ENCODE measurements at regions not wholly inside any gene's neighbourhood (a gene's known extent, or its start where the extent isn't known, plus 50 kb on each side); places are given as distances from the start of the nearest gene placed in this dataset.

DNA sequence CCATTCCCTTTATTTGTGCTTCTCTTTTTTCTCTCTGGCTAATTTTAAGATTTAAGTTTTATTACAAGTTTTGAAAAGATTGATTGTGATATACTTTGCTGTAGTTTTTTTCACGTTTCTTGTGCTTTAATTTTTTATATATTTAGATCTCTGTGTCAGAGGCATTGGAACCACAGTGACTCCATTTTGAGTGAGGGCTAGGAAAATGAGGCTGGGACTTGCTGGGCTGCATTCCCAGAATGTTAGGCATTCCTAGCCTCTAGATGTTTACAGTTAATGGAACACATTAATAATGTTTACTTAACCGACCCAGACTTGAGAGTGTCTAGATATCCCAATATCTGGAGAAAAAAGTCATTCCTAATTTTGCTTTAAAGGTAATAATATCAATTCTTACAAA, 939.4 kb downstream of the BRINP3 start:
- Histone ChIP-seq H3K27ac (ENCODE audit: low read length) (no peak overlapping the region), H3K36me3 (ENCODE audit: control insufficient read depth, insufficient read depth, low read length) (no peaks in the 10 kb centered on the region), H3K9me3 (ENCODE audit: control insufficient read depth, insufficient read depth, low read length) (no peaks in the 10 kb centered on the region), H3K4me1 (ENCODE audit: control insufficient read depth, insufficient read depth, low read length) (no peaks in the 10 kb centered on the region), H3K4me3 (ENCODE audit: low read length) (no peak overlapping the region), H3K27me3 (ENCODE audit: control insufficient read depth, insufficient read depth, low read length) (no peaks in the 10 kb centered on the region)
- DNase-seq (ENCODE audit: low read depth, low spot score), result no peak
- no CpG with 5 or more reads among the region's 2 CpGs for WGBS (ENCODE audit: insufficient coverage, insufficient read length)

DNA sequence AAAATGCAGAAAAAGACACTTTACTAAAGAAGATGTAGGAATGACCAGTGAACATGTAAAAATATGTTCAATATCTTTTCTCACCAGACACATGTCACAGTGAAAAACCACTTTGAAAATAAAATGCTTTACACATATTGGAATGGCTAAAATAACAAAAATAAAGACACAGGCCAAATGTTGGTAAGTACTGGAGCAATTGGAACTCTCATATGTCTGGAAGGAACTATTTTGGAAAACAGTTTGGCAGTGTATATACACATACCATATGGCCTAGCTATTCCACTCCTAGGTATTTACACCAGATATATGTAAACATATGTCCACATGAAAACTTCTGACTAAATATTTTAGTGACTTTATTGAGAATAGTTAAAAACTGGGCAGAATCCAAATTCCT, 927.2 kb downstream of the BRINP3 start:
- DNase-seq (ENCODE audit: low read depth, low spot score), result no peak
- no peaks in the 10 kb centered on the region for H3K4me1 ChIP-seq (ENCODE audit: control insufficient read depth, insufficient read depth, low read length)
- H3K27me3 ChIP-seq (ENCODE audit: control insufficient read depth, insufficient read depth, low read length), result no peaks in the 10 kb centered on the region
- H3K27ac ChIP-seq (ENCODE audit: low read length), result no peak overlapping the region
- no peaks in the 10 kb centered on the region for H3K9me3 ChIP-seq (ENCODE audit: control insufficient read depth, insufficient read depth, low read length)
- no peak overlapping the region for H3K4me3 ChIP-seq (ENCODE audit: low read length)
- no peaks in the 10 kb centered on the region for H3K36me3 ChIP-seq (ENCODE audit: control insufficient read depth, insufficient read depth, low read length)

DNA sequence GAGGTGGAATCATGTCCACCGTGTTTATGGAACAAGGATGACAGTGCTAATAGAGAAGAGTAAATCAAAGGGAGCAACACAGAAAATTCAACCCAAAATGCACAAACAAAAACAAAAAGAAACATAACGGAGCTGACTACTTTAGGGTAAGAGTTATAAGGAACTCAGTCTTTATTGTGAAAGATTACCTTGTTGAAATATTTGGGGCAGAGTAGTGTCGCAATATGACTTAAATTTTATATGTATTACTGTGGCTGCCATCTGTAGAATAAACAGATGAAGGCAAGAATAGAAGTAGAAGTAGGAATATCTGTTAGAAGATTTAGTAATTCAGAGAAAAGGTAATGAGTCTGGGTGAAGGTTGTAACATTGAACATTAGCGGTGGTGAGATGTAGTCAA, 913.9 kb downstream of the BRINP3 start:
- Histone ChIP-seq H3K36me3 (ENCODE audit: control insufficient read depth, insufficient read depth, low read length) (no peaks in the 10 kb centered on the region), H3K27ac (ENCODE audit: low read length) (no peak overlapping the region), H3K27me3 (ENCODE audit: control insufficient read depth, insufficient read depth, low read length) (no peaks in the 10 kb centered on the region), H3K4me1 (ENCODE audit: control insufficient read depth, insufficient read depth, low read length) (no peaks in the 10 kb centered on the region), H3K4me3 (ENCODE audit: low read length) (no peak overlapping the region), H3K9me3 (ENCODE audit: control insufficient read depth, insufficient read depth, low read length) (no peaks in the 10 kb centered on the region)
- no peak for DNase-seq (ENCODE audit: low read depth, low spot score)
- WGBS (ENCODE audit: insufficient coverage, insufficient read length), result no CpG with 5 or more reads among the region's 4 CpGs

DNA sequence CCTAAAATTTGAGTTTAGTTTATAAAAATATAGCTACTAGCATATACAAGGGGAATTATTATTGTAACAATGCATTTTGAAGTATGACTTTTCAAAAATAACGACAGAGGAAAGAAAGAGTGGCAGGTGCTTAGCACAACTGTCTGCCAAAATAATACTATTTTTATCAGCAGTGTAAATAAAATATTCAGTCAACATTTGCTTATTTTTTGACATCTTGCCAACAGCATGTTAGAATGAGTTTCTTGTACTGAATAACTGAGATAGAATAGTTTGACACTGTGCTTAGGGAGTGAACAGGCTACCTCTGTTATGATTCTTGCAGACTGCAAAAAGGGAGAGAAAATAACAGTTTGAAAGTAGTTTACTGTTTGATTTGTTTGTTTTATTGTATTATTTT, 909.8 kb downstream of the BRINP3 start:
- Histone ChIP-seq H3K9me3 (ENCODE audit: control insufficient read depth, insufficient read depth, low read length) (no peaks in the 10 kb centered on the region), H3K27me3 (ENCODE audit: control insufficient read depth, insufficient read depth, low read length) (no peaks in the 10 kb centered on the region), H3K36me3 (ENCODE audit: control insufficient read depth, insufficient read depth, low read length) (no peaks in the 10 kb centered on the region), H3K4me3 (ENCODE audit: low read length) (no peak overlapping the region), H3K4me1 (ENCODE audit: control insufficient read depth, insufficient read depth, low read length) (no peaks in the 10 kb centered on the region), H3K27ac (ENCODE audit: low read length) (no peak overlapping the region)
- WGBS (ENCODE audit: insufficient coverage, insufficient read length), result no CpG with 5 or more reads among the region's 1 CpG
- DNase-seq (ENCODE audit: low read depth, low spot score), result no peak

DNA sequence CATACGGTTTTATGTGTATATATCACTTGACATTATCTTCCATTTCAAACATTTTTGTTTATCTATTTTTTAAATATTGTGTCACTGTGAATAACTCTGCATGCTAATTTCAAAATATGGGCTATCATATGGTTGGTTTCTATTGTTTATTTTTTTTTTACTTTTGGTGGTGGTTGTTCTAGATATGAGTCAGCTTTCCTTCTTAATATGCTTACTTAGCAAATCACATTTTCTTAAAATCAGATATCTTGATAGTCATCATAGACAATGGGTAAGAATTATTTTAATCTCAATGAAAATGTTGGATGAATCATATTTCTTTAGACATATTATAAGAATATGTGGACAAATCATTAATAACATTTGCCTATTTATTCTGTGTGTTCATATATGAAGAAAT, 881.5 kb downstream of the BRINP3 start:
- Histone ChIP-seq H3K9me3 (ENCODE audit: control insufficient read depth, insufficient read depth, low read length) (no peaks in the 10 kb centered on the region), H3K4me3 (ENCODE audit: low read length) (no peak overlapping the region), H3K27me3 (ENCODE audit: control insufficient read depth, insufficient read depth, low read length) (no peaks in the 10 kb centered on the region), H3K36me3 (ENCODE audit: control insufficient read depth, insufficient read depth, low read length) (no peaks in the 10 kb centered on the region), H3K27ac (ENCODE audit: low read length) (no peak overlapping the region), H3K4me1 (ENCODE audit: control insufficient read depth, insufficient read depth, low read length) (no peaks in the 10 kb centered on the region)
- WGBS (ENCODE audit: insufficient coverage, insufficient read length), result no CpG with 5 or more reads among the region's 1 CpG
- DNase-seq (ENCODE audit: low read depth, low spot score), result no peak

DNA sequence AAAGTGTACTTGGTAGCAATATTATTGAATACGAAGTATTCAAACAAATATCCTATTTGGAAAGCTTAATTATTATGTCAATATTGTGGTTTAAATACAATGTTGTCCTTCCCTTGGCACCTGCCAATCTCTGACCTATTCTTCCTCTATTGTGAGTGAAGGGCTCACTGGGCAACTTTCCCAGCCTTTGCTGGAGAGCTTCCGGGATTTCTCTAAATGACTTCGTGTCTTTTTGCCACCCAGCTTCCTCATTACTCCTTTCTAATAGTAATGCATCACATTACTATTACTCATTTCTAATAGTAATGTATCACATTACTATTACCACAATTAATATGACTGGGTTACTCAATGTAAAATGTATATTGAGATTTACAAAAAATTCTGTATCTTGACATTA, 880.6 kb downstream of the BRINP3 start:
- Histone ChIP-seq H3K36me3 (ENCODE audit: control insufficient read depth, insufficient read depth, low read length) (no peaks in the 10 kb centered on the region), H3K27ac (ENCODE audit: low read length) (no peak overlapping the region), H3K27me3 (ENCODE audit: control insufficient read depth, insufficient read depth, low read length) (no peaks in the 10 kb centered on the region), H3K4me1 (ENCODE audit: control insufficient read depth, insufficient read depth, low read length) (no peaks in the 10 kb centered on the region), H3K9me3 (ENCODE audit: control insufficient read depth, insufficient read depth, low read length) (no peaks in the 10 kb centered on the region), H3K4me3 (ENCODE audit: low read length) (no peak overlapping the region)
- no CpG with 5 or more reads among the region's 3 CpGs for WGBS (ENCODE audit: insufficient coverage, insufficient read length)
- DNase-seq (ENCODE audit: low read depth, low spot score), result no peak

DNA sequence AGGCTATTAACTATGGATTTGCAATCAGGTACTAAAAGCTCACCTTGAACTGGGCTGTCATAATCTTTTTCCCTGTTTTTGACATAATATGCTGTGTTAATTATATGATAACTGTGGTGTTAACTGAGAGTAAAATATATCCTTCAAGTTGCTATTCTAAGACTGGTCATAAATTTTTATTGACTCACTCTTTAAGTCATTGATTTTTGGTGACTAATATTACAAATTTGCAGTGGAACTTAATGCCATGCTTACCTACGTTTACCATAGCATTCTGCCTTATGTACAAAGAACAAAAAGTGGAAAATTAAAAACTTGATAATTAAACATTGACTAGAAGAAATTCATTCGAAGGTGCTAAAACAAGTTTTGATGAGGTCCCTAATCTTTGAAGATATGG, 872.4 kb downstream of the BRINP3 start:
- Histone ChIP-seq H3K4me1 (ENCODE audit: control insufficient read depth, insufficient read depth, low read length) (no peaks in the 10 kb centered on the region), H3K36me3 (ENCODE audit: control insufficient read depth, insufficient read depth, low read length) (no peaks in the 10 kb centered on the region), H3K27ac (ENCODE audit: low read length) (no peak overlapping the region), H3K4me3 (ENCODE audit: low read length) (no peak overlapping the region), H3K9me3 (ENCODE audit: control insufficient read depth, insufficient read depth, low read length) (no peaks in the 10 kb centered on the region), H3K27me3 (ENCODE audit: control insufficient read depth, insufficient read depth, low read length) (no peaks in the 10 kb centered on the region)
- DNase-seq (ENCODE audit: low read depth, low spot score), result no peak
- WGBS (ENCODE audit: insufficient coverage, insufficient read length), result no CpG with 5 or more reads among the region's 2 CpGs

DNA sequence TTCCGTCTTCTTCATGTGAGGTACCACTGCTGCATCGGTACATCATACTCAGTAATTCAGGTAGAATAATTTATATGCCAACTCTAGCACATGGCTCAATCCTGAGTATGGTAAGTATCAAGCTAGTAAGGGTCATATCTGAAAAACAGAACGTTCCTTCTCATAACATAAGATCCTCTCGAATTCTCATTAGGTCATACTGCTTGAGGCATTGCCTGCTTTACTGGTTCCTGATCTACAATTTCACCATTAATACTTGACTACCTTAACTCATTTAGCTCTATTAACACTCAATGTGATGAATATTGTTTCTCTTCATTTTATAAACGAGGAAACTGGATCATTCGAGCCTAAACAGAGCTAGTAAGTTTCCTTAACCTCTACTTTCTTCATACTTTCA, 871.6 kb downstream of the BRINP3 start:
- DNase-seq (ENCODE audit: low read depth, low spot score), result no peak
- no peaks in the 10 kb centered on the region for H3K4me1 ChIP-seq (ENCODE audit: control insufficient read depth, insufficient read depth, low read length)
- no CpG with 5 or more reads among the region's 6 CpGs for WGBS (ENCODE audit: insufficient coverage, insufficient read length)
- H3K27me3 ChIP-seq (ENCODE audit: control insufficient read depth, insufficient read depth, low read length), result no peaks in the 10 kb centered on the region
- H3K36me3 ChIP-seq (ENCODE audit: control insufficient read depth, insufficient read depth, low read length), result no peaks in the 10 kb centered on the region
- H3K4me3 ChIP-seq (ENCODE audit: low read length), result no peak overlapping the region
- H3K27ac ChIP-seq (ENCODE audit: low read length), result no peak overlapping the region
- no peaks in the 10 kb centered on the region for H3K9me3 ChIP-seq (ENCODE audit: control insufficient read depth, insufficient read depth, low read length)

DNA sequence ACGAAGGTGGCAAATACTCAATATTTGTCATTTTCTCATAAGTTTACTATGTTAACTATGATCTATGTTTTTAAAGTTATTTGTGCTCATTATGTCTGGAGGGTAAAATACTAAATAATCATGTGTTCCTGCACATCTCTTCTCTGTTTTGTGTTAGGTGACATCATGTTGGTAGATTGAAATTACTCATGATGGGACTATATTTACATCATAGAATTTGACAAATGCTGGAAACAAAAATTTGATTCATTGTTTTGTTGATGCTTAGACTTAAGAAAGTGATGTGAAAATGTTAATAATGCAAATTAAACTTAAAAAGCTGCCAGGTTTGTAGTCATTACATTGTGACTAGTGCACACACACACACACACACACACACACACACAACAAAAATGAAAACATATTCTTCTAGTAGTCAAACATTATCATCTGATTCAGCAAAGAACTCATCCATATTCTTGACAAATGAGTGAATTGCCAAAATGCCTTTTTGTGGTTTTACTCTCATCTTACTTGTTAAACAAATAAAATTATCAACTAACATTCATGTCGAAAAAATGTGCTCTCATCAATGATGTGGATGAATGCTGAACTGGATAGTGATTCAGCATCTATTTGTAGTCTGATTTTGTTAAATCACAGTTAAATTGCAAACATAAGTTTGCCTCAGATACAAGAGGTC, 870.7 kb downstream of the BRINP3 start:
- Histone ChIP-seq H3K4me3 (ENCODE audit: low read length) (no peak overlapping the region), H3K4me1 (ENCODE audit: control insufficient read depth, insufficient read depth, low read length) (no peaks in the 10 kb centered on the region), H3K27me3 (ENCODE audit: control insufficient read depth, insufficient read depth, low read length) (no peaks in the 10 kb centered on the region), H3K9me3 (ENCODE audit: control insufficient read depth, insufficient read depth, low read length) (no peaks in the 10 kb centered on the region), H3K36me3 (ENCODE audit: control insufficient read depth, insufficient read depth, low read length) (no peaks in the 10 kb centered on the region), H3K27ac (ENCODE audit: low read length) (no peak overlapping the region)
- WGBS (ENCODE audit: insufficient coverage, insufficient read length), result no CpG with 5 or more reads among the region's 2 CpGs
- DNase-seq (ENCODE audit: low read depth, low spot score), result no peak

DNA sequence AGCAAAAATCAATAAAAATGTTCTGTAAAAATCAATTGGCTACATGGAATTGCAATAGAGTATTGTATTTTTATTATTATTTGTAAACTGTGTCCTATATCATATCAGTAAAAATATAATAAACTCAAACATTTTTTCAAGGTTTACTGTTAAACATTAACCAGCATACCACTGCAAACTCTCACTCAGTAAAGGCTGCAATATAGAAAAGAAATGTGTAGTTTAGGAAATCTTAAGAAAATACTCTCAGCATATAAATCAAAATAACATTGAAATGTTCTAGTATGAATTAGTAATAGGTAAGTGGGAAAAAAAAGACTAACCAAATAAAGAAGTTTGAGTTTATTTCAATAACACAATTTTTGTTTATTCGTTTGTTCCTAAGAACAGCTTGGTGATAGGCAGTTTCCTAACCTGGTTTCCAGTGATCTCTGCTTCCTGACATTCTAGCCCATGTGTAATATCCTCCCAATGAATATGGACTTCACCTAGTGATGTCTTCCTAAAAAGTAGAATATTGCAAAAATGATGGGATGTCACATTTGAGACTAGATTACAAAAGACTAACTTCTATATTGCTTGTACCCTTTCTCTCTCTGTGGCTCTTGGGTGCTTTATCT, 870.1 kb downstream of the BRINP3 start:
- H3K27ac ChIP-seq (ENCODE audit: low read length), result no peak overlapping the region
- no peaks in the 10 kb centered on the region for H3K36me3 ChIP-seq (ENCODE audit: control insufficient read depth, insufficient read depth, low read length)
- no peak overlapping the region for H3K4me3 ChIP-seq (ENCODE audit: low read length)
- H3K9me3 ChIP-seq (ENCODE audit: control insufficient read depth, insufficient read depth, low read length), result no peaks in the 10 kb centered on the region
- no peaks in the 10 kb centered on the region for H3K27me3 ChIP-seq (ENCODE audit: control insufficient read depth, insufficient read depth, low read length)
- WGBS (ENCODE audit: insufficient coverage, insufficient read length), result no CpG with 5 or more reads among the region's 1 CpG
- no peaks in the 10 kb centered on the region for H3K4me1 ChIP-seq (ENCODE audit: control insufficient read depth, insufficient read depth, low read length)
- DNase-seq (ENCODE audit: low read depth, low spot score), result no peak

DNA sequence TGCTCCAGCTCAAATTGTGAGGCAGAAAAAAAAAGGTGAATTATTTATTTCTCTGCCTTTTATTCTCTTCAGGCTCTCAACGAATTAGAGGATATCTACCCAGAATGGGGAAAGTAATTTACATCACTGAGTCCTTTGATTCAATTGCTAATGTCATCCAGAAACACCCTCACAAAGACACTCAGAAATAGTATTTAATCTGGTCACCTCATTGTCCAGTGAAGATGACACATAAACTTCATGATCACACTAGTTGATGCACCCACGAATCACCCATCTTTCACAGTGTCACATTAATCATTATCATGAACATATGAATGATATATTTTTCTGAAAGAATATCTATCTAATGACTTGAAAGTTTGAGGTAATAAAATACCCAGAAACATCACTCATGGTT, 868.5 kb downstream of the BRINP3 start:
- H3K4me3 ChIP-seq (ENCODE audit: low read length), result no peak overlapping the region
- WGBS (ENCODE audit: insufficient coverage, insufficient read length), result no CpG with 5 or more reads among the region's 2 CpGs
- H3K4me1 ChIP-seq (ENCODE audit: control insufficient read depth, insufficient read depth, low read length), result no peaks in the 10 kb centered on the region
- H3K36me3 ChIP-seq (ENCODE audit: control insufficient read depth, insufficient read depth, low read length), result no peaks in the 10 kb centered on the region
- no peaks in the 10 kb centered on the region for H3K9me3 ChIP-seq (ENCODE audit: control insufficient read depth, insufficient read depth, low read length)
- H3K27ac ChIP-seq (ENCODE audit: low read length), result no peak overlapping the region
- H3K27me3 ChIP-seq (ENCODE audit: control insufficient read depth, insufficient read depth, low read length), result no peaks in the 10 kb centered on the region
- no peak for DNase-seq (ENCODE audit: low read depth, low spot score)

Measured in iPS DF 6.9 (cell line).